Heart left ventricle (tissue), 13 donors: ENCODE measurements at regions not wholly inside any gene's neighbourhood (a gene's known extent, or its start where the extent isn't known, plus 50 kb on each side); places are given as distances from the start of the nearest gene placed in this dataset.

Source experiments
- POLR2A ChIP-seq, 2 donors: fragments of 450-650 bp; IDR thresholded peaks; one replicate each; pipeline ENCODE4 v1.6.1; 2017; ENCODE audit warnings: antibody characterized with exemption in 2 of 2, mild to moderate bottlenecking in 2 of 2, moderate library complexity in 2 of 2
- TF ChIP-seq, protein P1 (sequence below), 12 donors: fragments of 200-600 bp; sonication (generic) in 4 of 12; IDR thresholded peaks; one replicate each; pipeline versions ENCODE4 v1.5.0 to v1.8.0; 2018 to 2022; ENCODE audit warnings: antibody characterized with exemption in 12 of 12, mild to moderate bottlenecking in 5 of 12
- donor health status: ischemic (EF 13 %, LVEDD 7.1; RV severe dilation, severe dysfunction).
- donor health status: DM: no; HTN: yes; CAD: no.
- donor health status: DM: no; HTN: no; CAD: no.
- donor health status: ischemic (EF 25% LVEDD 6.9; RV normal size, moderate dysfunction).
- donor health status: ischemic (EF 25% LVEDD 5.7; RV mildly dilated, moderate dysfunction).
- donor health status: ischemic (EF 35%, LVEDD 5.7; RV mildly dilated, moderate dysfunction).
- donor health status: nonischemic (EF 11% LVEDD 7.7; RV severe dilation, severe dysfunction).
- donor health status: DM: yes; HTN: yes; CAD: no.
- donor health status: PGD.
- donor health status: ischemic (EF 29% LVEDD 5.4; RV normal size, mild dysfunction).
- donor health status: nonischemic (EF 23%, LVEDD 6.1; RV moderate dilation, normal function).

DNA sequence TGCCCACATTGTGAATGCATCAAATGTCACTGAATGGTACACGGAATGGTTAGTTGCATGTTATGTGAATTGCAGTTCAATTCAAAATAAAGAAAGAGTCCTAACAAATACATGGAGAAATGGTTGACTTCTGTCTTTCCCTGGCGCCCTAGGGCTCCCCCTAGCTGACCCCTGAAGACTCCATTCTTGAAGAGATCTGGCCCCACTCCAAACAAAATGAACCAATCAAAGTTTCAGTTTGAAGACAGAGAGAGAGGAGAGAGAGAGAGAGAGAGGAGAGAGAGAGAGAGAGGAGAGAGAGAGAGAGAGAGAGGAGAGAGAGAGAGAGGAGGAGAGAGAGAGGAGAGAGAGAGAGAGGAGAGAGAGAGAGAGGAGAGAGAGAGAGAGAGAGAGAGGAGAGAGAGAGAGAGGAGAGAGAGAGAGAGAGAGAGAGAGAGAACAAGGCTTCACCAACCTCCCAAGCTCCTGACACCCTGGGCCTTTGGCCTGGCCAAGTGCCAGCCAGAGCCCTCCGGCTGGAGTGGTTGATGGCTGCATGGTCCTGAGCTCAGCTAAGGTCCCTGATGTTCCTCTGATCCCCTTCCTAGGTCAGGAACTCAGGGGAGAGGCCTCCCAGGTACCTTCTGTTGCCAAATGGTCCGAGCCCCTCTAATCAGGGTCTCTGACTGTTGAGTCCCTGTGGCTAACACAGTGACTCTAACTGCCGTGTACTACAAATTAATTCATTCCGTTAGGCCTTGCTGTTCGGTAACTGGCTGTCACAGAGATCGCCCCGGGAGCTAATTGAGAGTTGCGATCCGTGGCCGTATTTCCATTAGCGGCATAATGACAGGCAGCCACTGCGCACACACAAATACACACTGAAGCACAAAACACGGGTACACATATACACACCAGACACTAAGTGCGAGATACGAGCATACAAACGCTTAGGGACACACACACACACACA is 188.8 kb downstream of the ESRRB start:
- TF ChIP-seq, protein P1, sequence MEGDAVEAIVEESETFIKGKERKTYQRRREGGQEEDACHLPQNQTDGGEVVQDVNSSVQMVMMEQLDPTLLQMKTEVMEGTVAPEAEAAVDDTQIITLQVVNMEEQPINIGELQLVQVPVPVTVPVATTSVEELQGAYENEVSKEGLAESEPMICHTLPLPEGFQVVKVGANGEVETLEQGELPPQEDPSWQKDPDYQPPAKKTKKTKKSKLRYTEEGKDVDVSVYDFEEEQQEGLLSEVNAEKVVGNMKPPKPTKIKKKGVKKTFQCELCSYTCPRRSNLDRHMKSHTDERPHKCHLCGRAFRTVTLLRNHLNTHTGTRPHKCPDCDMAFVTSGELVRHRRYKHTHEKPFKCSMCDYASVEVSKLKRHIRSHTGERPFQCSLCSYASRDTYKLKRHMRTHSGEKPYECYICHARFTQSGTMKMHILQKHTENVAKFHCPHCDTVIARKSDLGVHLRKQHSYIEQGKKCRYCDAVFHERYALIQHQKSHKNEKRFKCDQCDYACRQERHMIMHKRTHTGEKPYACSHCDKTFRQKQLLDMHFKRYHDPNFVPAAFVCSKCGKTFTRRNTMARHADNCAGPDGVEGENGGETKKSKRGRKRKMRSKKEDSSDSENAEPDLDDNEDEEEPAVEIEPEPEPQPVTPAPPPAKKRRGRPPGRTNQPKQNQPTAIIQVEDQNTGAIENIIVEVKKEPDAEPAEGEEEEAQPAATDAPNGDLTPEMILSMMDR (IDR thresholded peaks at IDR 0.05) = no peak
- no peak for TF ChIP-seq POLR2A (IDR thresholded peaks at IDR 0.05)
